AG04450 (cell line): ENCODE measurements at regions not wholly inside any gene's neighbourhood (a gene's known extent, or its start where the extent isn't known, plus 50 kb on each side); places are given as distances from the start of the nearest gene placed in this dataset.

ENCODE experiments used
- CTCF ChIA-PET: fragments of 300-600, 350-600 bp; formaldehyde crosslinking; extraction: SDS; loops from one replicate; lab custom pipeline; 2022; ENCODE audit warnings: antibody characterized with exemption, inconsistent platforms; lab: Charles Lee
- POLR2A ChIA-PET: fragments of 350-600 bp; formaldehyde crosslinking; extraction: SDS; loops from one replicate; lab custom pipeline; 2021; ENCODE audit warnings: antibody characterized with exemption, inconsistent platforms; lab: Yijun Ruan, JAX
- DNase-seq: peaks from one replicate; pipeline ENCODE4 v3.0.0-alpha.2; 2011; ENCODE audit warnings: low read depth, low spot score
- H3K27ac ChIP-seq: one replicate; pipeline ENCODE4 v1.5.1; 2012; ENCODE audit warnings: low read depth, low read length, control low read depth
- H3K27me3 ChIP-seq: one replicate; pipeline ENCODE4 v1.6.0; 2012; ENCODE audit warnings: low read length; ENCODE audit not compliant: control insufficient read depth, insufficient read depth
- H3K4me3 ChIP-seq: 2 replicates; pipeline ENCODE4 v1.5.1; 2011; ENCODE audit warnings: mild to moderate bottlenecking, low read depth, low read length, control low read depth
- H3K9me3 ChIP-seq: 2 replicates; pipeline ENCODE4 v1.5.1; 2012; ENCODE audit warnings: low read length; ENCODE audit not compliant: control insufficient read depth, insufficient read depth
- CTCF ChIP-seq: IDR thresholded peaks from 2 replicates; pipeline ENCODE4 v1.5.1; 2011; ENCODE audit warnings: low read depth, low read length, control low read depth, inconsistent platforms

- no peak overlapping the region for H3K4me3 ChIP-seq
- POLR2A ChIA-PET: no interaction called here
- H3K27ac ChIP-seq: no peak overlapping the region
- TF ChIP-seq CTCF: no peak
- no peak for DNase-seq
- no peaks in the 10 kb centered on the region for H3K27me3 ChIP-seq
- H3K9me3 ChIP-seq: peaks cover 100% of the 10 kb centered on the region
- CTCF ChIA-PET: no interaction called here
These were observed 279.2 kb downstream of the ALG10 start for GRCh38 chr12:34301251-34302130.

- TF ChIP-seq CTCF: no peak
- CTCF ChIA-PET: no interaction called here
- H3K27ac ChIP-seq: no peak overlapping the region
- no peak overlapping the region for H3K4me3 ChIP-seq
- peaks cover 100% of the 10 kb centered on the region for H3K9me3 ChIP-seq
- H3K27me3 ChIP-seq: no peaks in the 10 kb centered on the region
- POLR2A ChIA-PET: no interaction called here
- DNase-seq: no peak
These were observed 280.0 kb downstream of the ALG10 start for GRCh38 chr12:34302131-34302885.

- ChIA-PET CTCF (no interaction called here), POLR2A (no interaction called here)
- no peaks in the 10 kb centered on the region for H3K27me3 ChIP-seq
- no peak overlapping the region for H3K4me3 ChIP-seq
- no peak for TF ChIP-seq CTCF
- DNase-seq: no peak
- peaks cover 100% of the 10 kb centered on the region for H3K9me3 ChIP-seq
- H3K27ac ChIP-seq: no peak overlapping the region
These were observed 281.0 kb downstream of the ALG10 start for GRCh38 chr12:34303091-34303870.

GRCh38 chr12:34304001-34304400, 281.7 kb downstream of the ALG10 start:
- no peak for DNase-seq
- POLR2A ChIA-PET: no interaction called here
- TF ChIP-seq CTCF: no peak
- no peaks in the 10 kb centered on the region for H3K27me3 ChIP-seq
- peaks cover 100% of the 10 kb centered on the region for H3K9me3 ChIP-seq
- H3K27ac ChIP-seq: no peak overlapping the region
- no peak overlapping the region for H3K4me3 ChIP-seq
- CTCF ChIA-PET: no interaction called here
